ENCODE measurements at regions not wholly inside any gene's neighbourhood (a gene's known extent, or its start where the extent isn't known, plus 50 kb on each side); places are given as distances from the start of the nearest gene placed in this dataset.

GRCh38 chr9:89835666-89836065, 230.9 kb downstream of the GADD45G start:
- TF ChIP-seq CTCF (IDR thresholded peaks at IDR 0.05; ENCODE audit: low read length) = no peak
- TF ChIP-seq EZH2 (IDR thresholded peaks at IDR 0.05; ENCODE audit: borderline replicate concordance, low read length) = no peak

All from OCI-LY1 (cell line).